ENCODE measurements at regions not wholly inside any gene's neighbourhood (a gene's known extent, or its start where the extent isn't known, plus 50 kb on each side); places are given as distances from the start of the nearest gene placed in this dataset.

GRCh38 chr3:166195808-166196207 lies 358.6 kb upstream of the BCHE start:
- no peaks in the 10 kb centered on the region for H3K9me3 ChIP-seq (ENCODE audit: control insufficient read depth, insufficient read depth, low read length)
- H3K4me1 ChIP-seq (ENCODE audit: control insufficient read depth, low read length): no peaks in the 10 kb centered on the region
- no peaks in the 10 kb centered on the region for H3K9me2 ChIP-seq (replicated peaks; ENCODE audit: control insufficient read depth, low read length)
- no peak overlapping the region for H3K4me2 ChIP-seq (ENCODE audit: low read length)
- no peak overlapping the region for H3K27ac ChIP-seq (ENCODE audit: low read depth, low read length)
- no peaks in the 10 kb centered on the region for H4K20me1 ChIP-seq (ENCODE audit: control insufficient read depth, insufficient read depth, low read depth, low read length)
- no peak overlapping the region for H3K4me3 ChIP-seq (ENCODE audit: low read length)
- H3K27me3 ChIP-seq (ENCODE audit: control insufficient read depth, low read length): no peaks in the 10 kb centered on the region
- no peaks in the 10 kb centered on the region for H3F3A ChIP-seq (ENCODE audit: control insufficient read depth, insufficient read depth)
- no peaks in the 10 kb centered on the region for H3K79me2 ChIP-seq (ENCODE audit: control insufficient read depth, low read length)
- TF ChIP-seq CTCF (IDR thresholded peaks at IDR 0.05; ENCODE audit: low read depth, low read length, poor library complexity, severe bottlenecking) (no peak), EZH2phosphoT487 (IDR thresholded peaks at IDR 0.05; ENCODE audit: borderline replicate concordance, low read length) (no peak)
- no peaks in the 10 kb centered on the region for H3K36me3 ChIP-seq (ENCODE audit: control insufficient read depth, low read length)

- Histone ChIP-seq H3K36me3 (ENCODE audit: control insufficient read depth, low read length) (no peaks in the 10 kb centered on the region), H3K4me2 (ENCODE audit: low read length) (no peak overlapping the region), H3K4me1 (ENCODE audit: control insufficient read depth, low read length) (no peaks in the 10 kb centered on the region), H3K4me3 (ENCODE audit: low read length) (no peak overlapping the region), H3K79me2 (ENCODE audit: control insufficient read depth, low read length) (no peaks in the 10 kb centered on the region), H4K20me1 (ENCODE audit: control insufficient read depth, insufficient read depth, low read depth, low read length) (no peaks in the 10 kb centered on the region), H3K9me2 (replicated peaks; ENCODE audit: control insufficient read depth, low read length) (no peaks in the 10 kb centered on the region), H3K27me3 (ENCODE audit: control insufficient read depth, low read length) (no peaks in the 10 kb centered on the region), H3F3A (ENCODE audit: control insufficient read depth, insufficient read depth) (no peaks in the 10 kb centered on the region), H3K9me3 (ENCODE audit: control insufficient read depth, insufficient read depth, low read length) (no peaks in the 10 kb centered on the region), H3K27ac (ENCODE audit: low read depth, low read length) (no peak overlapping the region)
- no peak for TF ChIP-seq CTCF (IDR thresholded peaks at IDR 0.05; ENCODE audit: low read depth, low read length, poor library complexity, severe bottlenecking)
- no peak for TF ChIP-seq EZH2phosphoT487 (IDR thresholded peaks at IDR 0.05; ENCODE audit: borderline replicate concordance, low read length)
Observed at GRCh38 chr3:166191411-166191810, 354.2 kb upstream of the BCHE start.

- Histone ChIP-seq H3K4me3 (ENCODE audit: low read length) (no peak overlapping the region), H3F3A (ENCODE audit: control insufficient read depth, insufficient read depth) (no peaks in the 10 kb centered on the region), H3K27me3 (ENCODE audit: control insufficient read depth, low read length) (no peaks in the 10 kb centered on the region), H3K9me3 (ENCODE audit: control insufficient read depth, insufficient read depth, low read length) (no peaks in the 10 kb centered on the region), H3K27ac (ENCODE audit: low read depth, low read length) (no peak overlapping the region), H3K79me2 (ENCODE audit: control insufficient read depth, low read length) (no peaks in the 10 kb centered on the region), H3K4me1 (ENCODE audit: control insufficient read depth, low read length) (no peaks in the 10 kb centered on the region), H3K36me3 (ENCODE audit: control insufficient read depth, low read length) (no peaks in the 10 kb centered on the region), H3K4me2 (ENCODE audit: low read length) (no peak overlapping the region), H4K20me1 (ENCODE audit: control insufficient read depth, insufficient read depth, low read depth, low read length) (no peaks in the 10 kb centered on the region), H3K9me2 (replicated peaks; ENCODE audit: control insufficient read depth, low read length) (no peaks in the 10 kb centered on the region)
- TF ChIP-seq CTCF (IDR thresholded peaks at IDR 0.05; ENCODE audit: low read depth, low read length, poor library complexity, severe bottlenecking) (no peak), EZH2phosphoT487 (IDR thresholded peaks at IDR 0.05; ENCODE audit: borderline replicate concordance, low read length) (no peak)
Observed at GRCh38 chr3:166190360-166190759, 353.1 kb upstream of the BCHE start.

GRCh38 chr3:166187237-166187636 lies 350.0 kb upstream of the BCHE start:
- Histone ChIP-seq H3K9me2 (replicated peaks; ENCODE audit: control insufficient read depth, low read length) (no peaks in the 10 kb centered on the region), H3K9me3 (ENCODE audit: control insufficient read depth, insufficient read depth, low read length) (no peaks in the 10 kb centered on the region), H3K4me2 (ENCODE audit: low read length) (no peak overlapping the region), H3F3A (ENCODE audit: control insufficient read depth, insufficient read depth) (no peaks in the 10 kb centered on the region), H3K4me1 (ENCODE audit: control insufficient read depth, low read length) (no peaks in the 10 kb centered on the region), H3K27ac (ENCODE audit: low read depth, low read length) (no peak overlapping the region), H3K36me3 (ENCODE audit: control insufficient read depth, low read length) (no peaks in the 10 kb centered on the region), H3K4me3 (ENCODE audit: low read length) (no peak overlapping the region), H3K79me2 (ENCODE audit: control insufficient read depth, low read length) (no peaks in the 10 kb centered on the region), H4K20me1 (ENCODE audit: control insufficient read depth, insufficient read depth, low read depth, low read length) (no peaks in the 10 kb centered on the region), H3K27me3 (ENCODE audit: control insufficient read depth, low read length) (no peaks in the 10 kb centered on the region)
- TF ChIP-seq CTCF (IDR thresholded peaks at IDR 0.05; ENCODE audit: low read depth, low read length, poor library complexity, severe bottlenecking) (no peak), EZH2phosphoT487 (IDR thresholded peaks at IDR 0.05; ENCODE audit: borderline replicate concordance, low read length) (no peak)
